Neural cell (in vitro differentiated cells): ENCODE measurements at regions not wholly inside any gene's neighbourhood (a gene's known extent, or its start where the extent isn't known, plus 50 kb on each side); places are given as distances from the start of the nearest gene placed in this dataset.

Source experiments
- H2AFZ ChIP-seq: fragments of 200-600, 300-800 bp; sonication (generic), shearing (Covaris generic); 2 replicates; pipeline ENCODE4 v1.6.0; 2014; ENCODE audit warnings: low read depth, mild to moderate bottlenecking, antibody characterized with exemption, low read length, moderate library complexity
- H3F3A ChIP-seq: fragments of 200-600 bp; shearing (Covaris generic); 2 replicates; pipeline ENCODE4 v1.6.1; 2016; ENCODE audit warnings: mild to moderate bottlenecking, moderate library complexity, mixed read lengths, antibody characterized with exemption, low read length; ENCODE audit not compliant: insufficient read depth, poor library complexity, severe bottlenecking
- H3K27ac ChIP-seq: fragments of 200-600, 300-800 bp; sonication (generic), shearing (Covaris generic); 2 replicates; pipeline ENCODE4 v1.5.1; 2014; ENCODE audit warnings: mild to moderate bottlenecking, low read length, moderate library complexity
- H3K27me3 ChIP-seq: fragments of 300-800, 200-600 bp; sonication (generic), shearing (Covaris generic); 2 replicates; pipeline ENCODE4 v1.6.0; 2014; ENCODE audit warnings: mild to moderate bottlenecking, low read depth, low read length, moderate library complexity; ENCODE audit not compliant: insufficient read depth
- H3K36me3 ChIP-seq: fragments of 300-800, 200-600 bp; sonication (generic), shearing (Covaris generic); 2 replicates; pipeline ENCODE4 v1.5.1; 2014; ENCODE audit warnings: mild to moderate bottlenecking, antibody characterized with exemption, low read length, moderate library complexity; ENCODE audit not compliant: insufficient read depth
- H3K4me2 ChIP-seq: fragments of 300-800, 200-600 bp; sonication (generic), shearing (Covaris generic); 2 replicates; pipeline ENCODE4 v1.6.0; 2014; ENCODE audit warnings: mild to moderate bottlenecking, low read length
- H3K4me3 ChIP-seq: fragments of 300-800, 200-600 bp; sonication (generic), shearing (Covaris generic); 2 replicates; pipeline ENCODE4 v1.5.1; 2014; ENCODE audit warnings: mild to moderate bottlenecking, low read length, moderate library complexity
- H3K79me2 ChIP-seq: fragments of 200-600 bp; shearing (Covaris generic); replicated peaks from 2 replicates; pipeline ENCODE4 v1.6.0; 2014; ENCODE audit warnings: mild to moderate bottlenecking, low read length, moderate library complexity; ENCODE audit not compliant: insufficient read depth
- H3K9ac ChIP-seq: fragments of 300-800, 200-600 bp; sonication (generic), shearing (Covaris generic); 2 replicates; pipeline ENCODE4 v1.6.1; 2016; ENCODE audit warnings: mild to moderate bottlenecking, low read length, mixed read lengths
- H3K9me2 ChIP-seq: fragments of 200-600 bp; shearing (Covaris generic); 2 replicates; pipeline ENCODE4 v1.6.1; 2016; ENCODE audit warnings: mild to moderate bottlenecking, low read length, mixed read lengths; ENCODE audit not compliant: insufficient read depth
- H3K9me3 ChIP-seq: fragments of 200-600, 300-800 bp; sonication (generic), shearing (Covaris generic); 2 replicates; pipeline ENCODE4 v1.6.1; 2016; ENCODE audit warnings: mild to moderate bottlenecking, mixed run types, low read length, moderate library complexity, mixed read lengths
- H4K20me1 ChIP-seq: fragments of 200-600 bp; shearing (Covaris generic); 2 replicates; pipeline ENCODE4 v1.6.1; 2016; ENCODE audit warnings: mild to moderate bottlenecking, mixed run types; ENCODE audit not compliant: insufficient read depth
- CTCF ChIP-seq: fragments of 450-650 bp; IDR thresholded peaks from 2 replicates; pipeline ENCODE4 v1.5.1; 2014; ENCODE audit warnings: antibody characterized with exemption, mild to moderate bottlenecking, moderate library complexity; ENCODE audit not compliant: poor library complexity, severe bottlenecking
- EP300 ChIP-seq: fragments of 450-650 bp; conservative IDR thresholded peaks from 2 replicates; pipeline ENCODE4 v1.6.1; 2014; ENCODE audit warnings: antibody characterized with exemption, mild to moderate bottlenecking, moderate library complexity; ENCODE audit not compliant: poor library complexity, severe bottlenecking
- EZH2 ChIP-seq: fragments of 200-600, 300-800 bp; shearing (Covaris generic), sonication (generic); IDR thresholded peaks from 2 replicates; pipeline ENCODE4 v1.6.1; 2014; ENCODE audit warnings: antibody characterized with exemption, low read length, borderline replicate concordance, mild to moderate bottlenecking; ENCODE audit not compliant: insufficient read depth, poor library complexity, severe bottlenecking
- MXI1 ChIP-seq: fragments of 450-650 bp; conservative IDR thresholded peaks from 2 replicates; pipeline ENCODE4 v1.6.1; 2014; ENCODE audit warnings: antibody characterized with exemption, mild to moderate bottlenecking; ENCODE audit not compliant: poor library complexity, severe bottlenecking
- POLR2AphosphoS5 ChIP-seq: IDR thresholded peaks from 2 replicates; pipeline ENCODE4 v1.6.1; 2012
- RAD21 ChIP-seq: fragments of 450-650 bp; conservative IDR thresholded peaks from 2 replicates; pipeline ENCODE4 v1.6.1; 2014; ENCODE audit warnings: antibody characterized with exemption, mild to moderate bottlenecking, moderate library complexity
- REST ChIP-seq: IDR thresholded peaks from 2 replicates; pipeline ENCODE4 v1.6.1; 2012; ENCODE audit warnings: borderline replicate concordance
- SMC3 ChIP-seq: fragments of 450-650 bp; conservative IDR thresholded peaks from 2 replicates; pipeline ENCODE4 v1.6.1; 2014; ENCODE audit warnings: antibody characterized with exemption, mild to moderate bottlenecking, moderate library complexity; ENCODE audit not compliant: poor library complexity
- TAF1 ChIP-seq: IDR thresholded peaks from 2 replicates; pipeline ENCODE4 v1.6.1; 2012; ENCODE audit warnings: low read depth

GRCh38 chr14:43407706-43408105 lies 1099.4 kb downstream of the FSCB start:
- Histone ChIP-seq H3K36me3 (no peaks in the 10 kb centered on the region), H3K4me2 (no peak overlapping the region), H3K27me3 (no peaks in the 10 kb centered on the region), H3K9ac (no peak overlapping the region), H4K20me1 (no peaks in the 10 kb centered on the region), H3K9me3 (peaks cover 4% of the 10 kb centered on the region), H3K4me3 (no peak overlapping the region), H2AFZ (no peak overlapping the region), H3F3A (no peaks in the 10 kb centered on the region), H3K27ac (no peak overlapping the region), H3K9me2 (no peaks in the 10 kb centered on the region), H3K79me2 (no peaks in the 10 kb centered on the region)
- TF ChIP-seq RAD21: no peak
- TF ChIP-seq EZH2: no peak
- TF ChIP-seq SMC3: no peak
- no peak for TF ChIP-seq CTCF

- no peak overlapping the region for H3K9ac ChIP-seq
- no peak overlapping the region for H3K27ac ChIP-seq
- no peaks in the 10 kb centered on the region for H3K9me2 ChIP-seq
- H2AFZ ChIP-seq: no peak overlapping the region
- H3K9me3 ChIP-seq: peaks cover 4% of the 10 kb centered on the region
- H4K20me1 ChIP-seq: no peaks in the 10 kb centered on the region
- H3K4me3 ChIP-seq: no peak overlapping the region
- H3K4me2 ChIP-seq: no peak overlapping the region
- TF ChIP-seq SMC3 (no peak), EZH2 (no peak), REST (no peak), TAF1 (no peak), RAD21 (no peak), CTCF (no peak), MXI1 (no peak), POLR2AphosphoS5 (no peak), EP300 (no peak)
- H3K79me2 ChIP-seq: no peaks in the 10 kb centered on the region
- no peaks in the 10 kb centered on the region for H3K27me3 ChIP-seq
- H3F3A ChIP-seq: no peaks in the 10 kb centered on the region
- H3K36me3 ChIP-seq: no peaks in the 10 kb centered on the region
Observed at GRCh38 chr14:43406931-43407330, 1100.2 kb downstream of the FSCB start.
